LNCAP (cell line): ENCODE measurements at regions not wholly inside any gene's neighbourhood (a gene's known extent, or its start where the extent isn't known, plus 50 kb on each side); places are given as distances from the start of the nearest gene placed in this dataset.

ENCODE experiments used
- CTCF ChIP-seq: fragments of 450-650 bp; IDR thresholded peaks from 2 replicates; pipeline ENCODE4 v1.5.1; 2017; ENCODE audit warnings: mild to moderate bottlenecking

- TF ChIP-seq CTCF, result no peak
Observed at GRCh38 chr1:102105931-102106550, 109.3 kb upstream of the OLFM3 start.

- no peak for TF ChIP-seq CTCF
Observed at GRCh38 chr1:102103646-102104045, 106.9 kb upstream of the OLFM3 start.

GRCh38 chr1:102102276-102102780 is 105.6 kb upstream of the OLFM3 start:
- no peak for TF ChIP-seq CTCF

- TF ChIP-seq CTCF, result no peak
Observed at GRCh38 chr1:102100666-102101065, 103.9 kb upstream of the OLFM3 start.

- no peak for TF ChIP-seq CTCF
Observed at GRCh38 chr1:102099916-102100315, 103.2 kb upstream of the OLFM3 start.

GRCh38 chr1:102098536-102098935 is 101.8 kb upstream of the OLFM3 start:
- TF ChIP-seq CTCF, result no peak

GRCh38 chr1:102098081-102098480 is 101.4 kb upstream of the OLFM3 start:
- TF ChIP-seq CTCF, result no peak

- no peak for TF ChIP-seq CTCF
Observed at GRCh38 chr1:102097451-102097850, 100.7 kb upstream of the OLFM3 start.
